NCI-H510A treated with DMSO at 0.1 percent for 48 hours (cell line): ENCODE measurements at regions not wholly inside any gene's neighbourhood (a gene's known extent, or its start where the extent isn't known, plus 50 kb on each side); places are given as distances from the start of the nearest gene placed in this dataset.

Source experiments
- DNase-seq: peaks from one replicate; lab custom pipeline; 2025; lab: John Stamatoyannopoulos, UW

GRCh38 chr18:42185486-42185885 is 230.5 kb downstream of the PIK3C3 start:
- no peak for DNase-seq

GRCh38 chr18:42187611-42188380 is 232.8 kb downstream of the PIK3C3 start:
- no peak for DNase-seq

GRCh38 chr18:42190643-42191042 is 235.6 kb downstream of the PIK3C3 start:
- DNase-seq: no peak

- no peak for DNase-seq
These were observed 237.5 kb downstream of the PIK3C3 start for GRCh38 chr18:42192251-42193248.

GRCh38 chr18:42196651-42197050 is 241.6 kb downstream of the PIK3C3 start:
- DNase-seq: no peak

DNA sequence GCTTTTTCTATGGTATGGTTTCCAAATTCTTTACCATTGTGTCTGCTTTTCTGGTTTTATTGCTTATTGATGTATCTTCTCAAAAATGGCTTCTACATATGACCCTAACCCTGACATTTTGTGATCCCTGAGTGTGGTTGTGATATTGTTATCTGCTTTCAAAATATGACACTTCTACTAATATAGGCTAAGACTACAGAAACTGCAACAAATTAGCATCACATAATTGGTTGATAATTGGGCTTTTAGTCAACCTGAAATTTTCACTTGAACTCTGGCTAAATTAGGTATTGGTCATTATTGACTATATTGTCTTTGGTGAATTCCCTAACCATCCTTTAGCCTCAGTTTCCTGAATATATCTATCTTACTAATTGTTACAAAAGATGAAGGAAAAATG is 246.1 kb downstream of the PIK3C3 start:
- no peak for DNase-seq

GRCh38 chr18:42211201-42211600 is 256.2 kb downstream of the PIK3C3 start:
- no peak for DNase-seq

- DNase-seq: no peak
These were observed 267.5 kb downstream of the PIK3C3 start for GRCh38 chr18:42222557-42222956.

DNA sequence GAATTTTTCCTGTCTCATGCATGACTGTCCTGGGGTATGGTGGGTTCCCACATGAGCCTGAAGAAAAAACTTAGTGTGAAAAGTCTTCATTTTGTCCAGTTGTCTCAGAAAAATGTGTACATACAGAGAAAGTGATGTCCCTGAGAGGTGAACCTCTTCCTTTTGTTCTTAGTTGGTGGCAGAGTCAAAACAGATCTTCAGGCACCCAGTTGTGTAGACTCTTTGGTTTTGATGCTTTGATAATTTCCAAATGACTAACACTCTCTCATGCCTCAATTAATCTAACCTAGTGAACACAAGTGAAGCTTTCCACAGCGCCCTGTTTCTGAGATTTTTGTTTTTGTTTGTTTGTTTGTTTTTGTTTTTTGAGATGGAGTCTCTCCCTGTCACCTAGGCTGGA is 273.5 kb downstream of the PIK3C3 start:
- DNase-seq: no peak

DNA sequence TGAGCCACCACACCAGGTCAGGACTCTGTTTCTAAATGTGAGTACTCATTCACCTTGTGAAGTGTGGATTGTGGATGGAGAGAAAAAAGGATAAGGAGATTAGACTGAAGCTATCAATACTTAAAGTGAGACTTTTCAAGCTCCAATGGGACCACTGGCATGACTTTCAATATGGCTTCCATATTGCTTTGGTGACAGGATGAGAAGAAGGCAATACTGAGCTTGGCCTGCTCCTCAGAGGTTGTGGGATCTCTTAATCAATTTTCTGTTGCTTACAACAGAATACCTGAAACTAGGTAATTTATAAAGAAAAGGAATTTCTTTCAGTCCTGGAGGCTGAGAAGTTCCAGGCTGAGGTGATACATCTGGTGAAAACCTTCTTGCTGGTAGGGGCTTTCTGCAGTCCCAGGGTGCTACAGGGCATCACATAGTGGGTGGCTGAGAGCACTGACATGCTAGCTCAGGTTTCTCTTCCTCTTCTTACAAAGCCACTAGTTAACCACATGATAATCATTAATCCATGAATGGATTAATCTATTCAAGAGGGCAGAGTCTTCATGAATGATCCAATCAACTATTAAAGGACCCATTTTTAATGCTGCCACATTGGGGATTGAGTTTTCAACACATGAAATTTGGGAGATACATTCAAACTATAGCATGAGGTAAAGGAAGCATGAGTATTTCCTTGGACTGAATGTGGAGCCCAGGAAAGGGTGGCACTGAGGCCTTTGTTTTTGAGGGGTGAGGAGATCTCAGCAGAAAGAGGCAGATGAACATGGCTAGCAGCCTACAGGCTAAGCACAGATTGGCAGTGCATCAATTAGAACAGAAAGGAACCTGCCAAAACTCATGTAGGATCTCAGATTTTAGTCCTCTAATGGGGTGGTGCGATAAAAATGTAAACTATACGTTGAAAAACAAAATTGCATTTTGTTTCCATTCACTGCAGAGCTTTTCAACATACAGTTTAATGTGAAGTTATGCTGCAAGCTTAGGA is 274.5 kb downstream of the PIK3C3 start:
- DNase-seq: no peak

DNA sequence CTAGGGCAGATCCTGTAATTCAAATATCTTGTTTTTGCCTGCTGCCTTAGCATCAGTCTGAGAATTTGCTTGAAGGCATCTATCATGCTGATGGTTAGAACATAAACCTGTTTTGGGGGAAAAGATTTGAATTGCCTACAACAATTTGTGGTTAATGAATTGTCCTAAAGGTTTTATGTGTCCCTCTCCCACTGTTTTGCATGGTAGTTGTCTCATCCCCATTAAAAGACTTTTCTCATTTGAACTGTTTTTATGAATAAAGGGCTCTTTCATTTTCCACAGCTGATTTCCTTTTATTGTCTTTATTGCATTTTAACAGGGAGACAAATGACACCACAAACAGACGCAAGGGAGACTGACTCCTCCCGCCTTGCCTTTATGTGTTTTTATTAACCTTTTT is 275.6 kb downstream of the PIK3C3 start:
- no peak for DNase-seq

GRCh38 chr18:42231284-42231683 is 276.2 kb downstream of the PIK3C3 start:
- no peak for DNase-seq

DNA sequence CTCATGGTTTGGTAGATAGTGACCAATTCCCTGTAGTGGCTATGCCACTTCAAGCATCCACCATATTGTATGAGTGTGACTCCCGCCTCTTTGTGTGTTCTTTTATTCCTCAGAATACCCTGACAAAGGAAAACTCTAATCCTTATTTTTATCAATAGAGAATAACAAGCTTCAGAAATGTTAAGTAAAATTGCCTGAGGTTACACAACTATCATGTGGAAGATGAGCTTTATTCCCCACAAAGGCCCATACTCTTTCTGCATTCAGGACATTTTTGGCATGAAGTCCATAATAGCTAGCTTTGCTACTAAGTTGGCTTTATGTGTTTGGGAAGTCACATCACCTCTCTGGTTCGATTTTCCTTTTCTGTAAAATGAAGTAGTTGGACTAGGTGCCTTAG is 276.8 kb downstream of the PIK3C3 start:
- DNase-seq: no peak

DNA sequence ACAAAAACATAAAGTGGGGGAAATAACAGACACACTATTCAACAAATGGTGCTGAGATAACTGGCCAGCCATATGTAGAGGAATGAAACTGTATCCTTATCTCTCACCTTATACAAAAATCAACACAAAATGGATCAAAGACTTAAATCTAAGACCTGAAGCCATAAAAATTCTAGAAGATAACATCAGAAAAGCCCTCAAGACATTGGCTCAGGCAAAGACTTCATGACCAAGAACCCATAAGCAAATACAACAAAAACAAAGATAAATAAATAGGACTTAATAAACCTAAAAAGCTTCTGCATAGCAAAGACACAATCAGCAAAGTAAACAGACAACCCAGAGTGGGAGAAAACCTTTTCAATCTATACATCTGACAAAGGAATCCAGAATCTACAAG is 278.9 kb downstream of the PIK3C3 start:
- DNase-seq: no peak

DNA sequence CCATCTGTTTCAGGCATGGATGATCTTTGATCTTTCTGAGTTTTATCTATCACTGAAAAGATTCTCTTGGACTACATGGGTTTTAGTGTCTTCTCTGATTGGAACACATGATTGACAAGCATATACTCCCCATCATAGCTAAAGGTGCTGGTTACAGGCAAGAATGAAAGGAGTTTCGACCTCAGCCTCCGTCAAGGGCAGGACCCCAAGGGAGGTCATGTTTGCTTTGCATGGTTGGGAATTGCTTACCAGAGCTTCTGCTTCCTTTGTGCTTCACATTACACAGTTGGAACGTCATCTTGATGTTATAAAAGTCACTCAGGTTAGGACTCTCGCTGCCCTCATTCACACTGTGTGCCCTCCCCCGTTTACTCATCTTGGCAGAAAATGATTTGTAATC is 287.7 kb downstream of the PIK3C3 start:
- no peak for DNase-seq

DNA sequence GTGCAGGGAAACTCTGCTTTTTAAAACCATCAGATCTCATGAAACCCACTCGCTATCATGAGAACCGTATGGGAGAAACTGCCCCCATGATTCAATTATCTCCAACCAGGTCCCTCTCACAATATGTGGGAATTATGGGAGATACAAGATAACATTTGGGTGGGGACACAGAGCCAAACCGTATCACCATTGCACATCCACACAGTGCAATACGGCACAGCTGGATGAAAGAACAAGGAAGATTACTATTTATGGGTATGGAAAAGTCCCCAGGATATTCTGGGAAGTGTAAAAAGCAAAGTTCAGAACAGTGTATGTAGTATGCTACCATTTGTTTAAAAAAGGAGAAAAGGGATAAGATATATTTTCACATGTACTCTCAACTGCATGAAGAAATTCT is 290.1 kb downstream of the PIK3C3 start:
- no peak for DNase-seq

DNA sequence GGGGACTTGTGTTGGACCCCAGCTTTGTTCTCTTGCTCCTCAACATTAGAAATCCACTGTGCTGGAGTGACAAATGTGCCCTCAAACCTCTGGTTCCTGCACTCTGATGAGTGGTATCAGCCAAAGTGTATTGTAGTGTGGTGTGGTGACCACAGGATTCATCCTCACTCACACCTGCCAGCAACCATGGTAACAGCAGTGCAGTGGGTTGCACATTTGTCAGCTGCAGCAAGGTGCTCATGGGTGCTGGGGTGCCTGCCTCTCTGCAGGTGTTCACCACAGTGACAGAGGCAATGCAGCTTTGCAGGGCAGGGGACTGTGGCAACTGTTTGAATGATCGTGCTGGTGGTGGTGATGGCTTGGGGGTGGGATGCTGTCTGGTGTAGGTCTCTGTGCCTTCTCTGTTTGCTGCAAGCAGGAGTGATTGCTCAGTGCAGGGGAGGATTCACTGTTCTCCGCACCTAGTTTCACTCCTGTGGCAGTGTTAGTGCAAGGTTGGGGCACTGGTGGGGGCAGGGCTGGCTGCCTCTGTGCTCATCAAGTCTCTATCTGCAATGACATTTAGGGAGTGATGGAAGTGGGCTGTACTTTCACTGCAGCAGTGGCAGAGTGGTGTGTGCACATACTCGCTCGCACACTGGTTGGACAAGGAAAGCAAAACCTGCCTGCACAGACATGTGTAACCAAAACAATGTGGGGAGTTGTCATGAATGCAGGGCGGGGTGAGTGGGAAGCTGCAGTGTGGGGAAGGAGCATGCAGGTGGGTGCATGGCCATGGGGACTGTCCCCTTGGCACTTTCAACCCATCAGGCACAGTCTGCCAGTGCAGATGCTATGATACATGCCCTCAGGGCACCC is 301.1 kb downstream of the PIK3C3 start:
- no peak for DNase-seq

GRCh38 chr18:42258301-42258965 is 303.4 kb downstream of the PIK3C3 start:
- DNase-seq: no peak

DNA sequence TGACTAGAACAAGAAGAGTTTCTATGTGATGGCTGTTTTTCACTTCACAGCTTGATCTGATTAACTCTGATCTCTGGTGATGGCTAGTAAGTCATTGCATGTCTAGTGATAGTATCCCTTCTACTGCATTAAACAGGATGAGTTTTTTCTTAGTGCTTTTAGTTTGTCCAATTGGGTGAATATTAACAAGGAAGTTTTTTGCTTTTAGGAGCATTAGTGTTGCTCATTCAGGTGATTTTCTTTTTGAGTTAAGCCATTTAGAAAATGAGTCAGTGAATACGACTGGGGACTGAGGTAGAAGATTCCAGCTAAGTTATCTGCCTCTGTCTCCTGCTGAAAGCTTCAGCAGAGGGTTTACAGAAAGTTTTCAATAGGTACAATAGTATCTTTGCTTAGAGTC is 306.7 kb downstream of the PIK3C3 start:
- no peak for DNase-seq

DNA sequence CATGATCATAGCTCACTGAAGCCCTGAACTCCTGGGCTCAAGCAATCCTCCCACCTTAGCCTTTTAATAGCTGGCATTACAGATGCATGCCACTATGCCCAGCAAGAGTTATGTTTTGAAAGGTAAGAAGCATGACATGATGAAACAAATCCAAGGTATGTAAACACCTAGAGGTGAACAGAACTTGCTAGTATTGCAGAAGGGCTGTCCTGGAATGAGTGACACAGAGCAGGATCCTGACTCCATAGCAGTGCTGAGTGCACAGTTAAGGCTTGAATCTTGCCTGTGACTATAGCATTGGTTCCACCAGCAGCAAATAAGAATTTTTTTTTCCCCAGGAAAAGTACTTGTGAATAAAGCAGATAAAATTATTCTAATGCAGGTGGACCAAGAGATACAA is 309.5 kb downstream of the PIK3C3 start:
- no peak for DNase-seq
